ENCODE measurements at regions not wholly inside any gene's neighbourhood (a gene's known extent, or its start where the extent isn't known, plus 50 kb on each side); places are given as distances from the start of the nearest gene placed in this dataset.

DNA sequence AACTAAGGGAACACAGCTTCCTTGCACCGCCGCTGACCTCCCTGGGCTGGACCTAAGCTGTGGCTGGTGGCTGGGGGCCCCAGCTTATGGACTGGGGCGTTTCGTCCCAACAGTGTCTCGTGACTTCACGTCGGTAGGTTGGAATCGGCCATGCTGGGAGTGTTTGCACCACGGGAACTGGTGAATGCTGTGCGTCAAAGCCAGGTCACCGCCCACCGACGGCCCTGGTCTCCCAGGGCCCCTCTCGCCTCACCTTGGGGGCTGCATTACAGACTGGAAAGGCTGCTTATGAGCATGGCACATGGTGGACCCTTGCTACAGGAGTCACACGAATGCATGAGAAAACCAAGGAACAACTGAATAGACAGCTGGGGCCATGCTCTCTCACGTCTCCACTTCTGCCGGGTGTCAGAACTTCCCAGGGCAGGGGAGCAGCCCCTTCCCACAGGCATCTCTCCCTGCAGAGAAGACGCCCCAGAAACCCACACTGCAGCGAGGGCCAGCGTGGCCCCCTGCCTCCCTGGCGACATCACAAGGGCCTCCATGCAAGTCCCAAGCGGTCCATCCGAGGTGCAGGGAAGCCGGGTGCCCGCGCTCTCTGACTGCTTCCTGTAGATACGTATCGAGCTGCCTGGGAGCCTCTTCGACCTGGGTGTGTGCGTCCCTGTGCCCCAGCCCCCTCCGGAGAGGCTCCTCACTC is 81.7 kb downstream of the SIK1 start:
- Histone ChIP-seq H3K4me1 (ENCODE audit: low read length) (no peaks in the 10 kb centered on the region), H3K9me3 (ENCODE audit: insufficient read depth, low read length) (no peaks in the 10 kb centered on the region), H4K20me1 (ENCODE audit: insufficient read depth, low read length) (no peaks in the 10 kb centered on the region), H3K79me2 (ENCODE audit: low read length) (no peaks in the 10 kb centered on the region), H3K9ac (ENCODE audit: low read length) (no peak overlapping the region), H2AFZ (ENCODE audit: low read depth, low read length) (no peak overlapping the region), H3K27me3 (ENCODE audit: low read depth, low read length) (no peaks in the 10 kb centered on the region), H3K4me3 (ENCODE audit: low read length) (no peak overlapping the region), H3K36me3 (replicated peaks; ENCODE audit: low read depth, low read length) (no peaks in the 10 kb centered on the region), H3K27ac (ENCODE audit: low read length) (no peak overlapping the region), H3K4me2 (ENCODE audit: low read length) (no peak overlapping the region)
- no peak for TF ChIP-seq EZH2phosphoT487 (IDR thresholded peaks at IDR 0.05; ENCODE audit: low read depth)
- TF ChIP-seq, protein P1, sequence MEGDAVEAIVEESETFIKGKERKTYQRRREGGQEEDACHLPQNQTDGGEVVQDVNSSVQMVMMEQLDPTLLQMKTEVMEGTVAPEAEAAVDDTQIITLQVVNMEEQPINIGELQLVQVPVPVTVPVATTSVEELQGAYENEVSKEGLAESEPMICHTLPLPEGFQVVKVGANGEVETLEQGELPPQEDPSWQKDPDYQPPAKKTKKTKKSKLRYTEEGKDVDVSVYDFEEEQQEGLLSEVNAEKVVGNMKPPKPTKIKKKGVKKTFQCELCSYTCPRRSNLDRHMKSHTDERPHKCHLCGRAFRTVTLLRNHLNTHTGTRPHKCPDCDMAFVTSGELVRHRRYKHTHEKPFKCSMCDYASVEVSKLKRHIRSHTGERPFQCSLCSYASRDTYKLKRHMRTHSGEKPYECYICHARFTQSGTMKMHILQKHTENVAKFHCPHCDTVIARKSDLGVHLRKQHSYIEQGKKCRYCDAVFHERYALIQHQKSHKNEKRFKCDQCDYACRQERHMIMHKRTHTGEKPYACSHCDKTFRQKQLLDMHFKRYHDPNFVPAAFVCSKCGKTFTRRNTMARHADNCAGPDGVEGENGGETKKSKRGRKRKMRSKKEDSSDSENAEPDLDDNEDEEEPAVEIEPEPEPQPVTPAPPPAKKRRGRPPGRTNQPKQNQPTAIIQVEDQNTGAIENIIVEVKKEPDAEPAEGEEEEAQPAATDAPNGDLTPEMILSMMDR (IDR thresholded peaks at IDR 0.05; ENCODE audit: low read depth, low read length), result no peak

DNA sequence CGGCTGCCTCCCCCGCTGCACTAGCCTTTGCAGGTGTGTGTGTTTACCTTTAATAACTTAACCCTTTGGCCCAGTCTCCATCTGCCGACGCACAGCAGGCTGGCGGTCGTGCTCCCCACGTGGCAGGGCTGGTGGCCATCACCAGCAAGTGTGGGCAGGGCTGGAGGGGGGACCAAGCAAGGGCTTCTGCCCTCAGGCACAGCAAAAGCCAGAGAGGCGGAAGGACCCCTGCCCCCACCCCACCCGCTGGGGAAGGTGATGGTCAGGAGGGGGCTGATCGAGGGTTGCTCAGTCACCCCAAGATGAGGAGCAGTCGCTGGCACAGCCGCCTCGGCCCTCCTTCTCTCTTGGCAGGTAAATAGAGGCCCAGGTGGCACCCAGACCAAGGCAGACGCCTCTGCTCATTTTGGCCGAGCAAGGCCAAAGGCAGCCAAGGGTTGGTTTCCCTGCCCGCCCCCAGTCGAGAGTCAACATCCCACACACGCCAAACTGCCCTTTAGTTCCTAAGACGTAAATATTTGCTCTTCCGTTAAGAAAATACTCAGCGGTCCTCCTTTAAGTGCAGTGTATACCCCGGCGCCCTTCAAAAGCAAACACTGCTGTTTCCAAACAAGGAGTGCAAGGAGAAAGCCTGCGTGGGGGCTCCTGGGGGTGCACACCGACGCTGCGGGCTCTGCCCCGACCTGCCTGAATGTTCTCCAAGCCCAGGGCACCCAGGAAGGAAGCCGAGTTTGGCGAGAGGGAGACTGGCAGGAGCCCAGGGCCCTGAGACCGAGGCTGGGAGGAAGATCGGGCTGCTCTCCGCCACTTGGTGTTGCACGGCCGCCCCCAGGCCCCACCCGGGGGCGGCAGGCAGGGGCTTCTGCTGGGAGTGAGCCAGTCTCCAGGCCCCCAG is 82.7 kb downstream of the SIK1 start:
- Histone ChIP-seq H3K9me3 (ENCODE audit: insufficient read depth, low read length) (no peaks in the 10 kb centered on the region), H3K27ac (ENCODE audit: low read length) (no peak overlapping the region), H3K4me1 (ENCODE audit: low read length) (no peaks in the 10 kb centered on the region), H3K79me2 (ENCODE audit: low read length) (no peaks in the 10 kb centered on the region), H4K20me1 (ENCODE audit: insufficient read depth, low read length) (no peaks in the 10 kb centered on the region), H3K27me3 (ENCODE audit: low read depth, low read length) (no peaks in the 10 kb centered on the region), H2AFZ (ENCODE audit: low read depth, low read length) (no peak overlapping the region), H3K4me3 (ENCODE audit: low read length) (no peak overlapping the region), H3K9ac (ENCODE audit: low read length) (no peak overlapping the region), H3K4me2 (ENCODE audit: low read length) (no peak overlapping the region), H3K36me3 (replicated peaks; ENCODE audit: low read depth, low read length) (no peaks in the 10 kb centered on the region)
- no peak for TF ChIP-seq EZH2phosphoT487 (IDR thresholded peaks at IDR 0.05; ENCODE audit: low read depth)
- TF ChIP-seq, protein P1 (IDR thresholded peaks at IDR 0.05; ENCODE audit: low read depth, low read length), result no peak

DNA sequence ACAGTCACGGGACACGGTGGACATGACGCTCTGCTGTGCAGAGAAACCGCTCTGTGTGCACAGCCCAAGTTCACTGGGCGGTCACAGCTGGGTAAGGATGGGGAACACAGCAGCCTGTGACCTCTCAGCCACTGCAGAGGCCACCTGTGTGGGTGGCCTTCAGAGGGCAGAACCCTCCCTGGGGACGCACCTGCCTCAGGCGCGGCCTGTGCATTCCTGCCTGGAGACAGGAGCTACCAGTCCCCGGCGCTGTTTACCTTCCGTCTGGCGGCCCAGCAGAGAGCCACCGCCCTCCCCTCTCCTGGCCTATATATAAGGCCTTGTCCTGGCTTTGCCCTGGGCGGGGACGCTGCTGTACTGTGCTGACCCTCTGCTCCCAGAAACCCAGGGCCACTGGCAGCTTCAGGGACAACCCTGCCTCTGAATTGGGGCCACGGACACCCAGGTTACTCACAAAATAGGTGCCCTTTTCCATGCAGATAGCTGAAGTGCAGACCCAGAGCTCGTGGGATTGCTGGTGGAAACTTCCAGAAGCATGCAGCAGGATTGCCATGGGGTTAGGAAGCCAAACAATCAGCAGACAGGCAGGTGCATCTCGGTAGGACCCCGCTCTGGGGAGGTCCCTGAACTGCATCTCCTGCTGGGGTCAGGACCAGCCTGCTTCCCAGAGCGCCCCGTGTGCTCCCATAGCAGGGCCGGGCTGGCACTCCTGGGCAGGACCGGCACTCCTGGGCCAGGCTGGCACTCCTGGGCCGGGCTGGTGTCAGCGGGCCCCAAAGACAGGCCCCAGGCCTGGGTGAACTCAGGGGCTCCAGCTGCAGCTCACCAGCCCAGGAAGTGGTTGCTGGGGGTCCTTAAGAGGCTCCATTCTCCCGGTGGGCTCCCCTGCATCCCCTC is 83.6 kb downstream of the SIK1 start:
- H3K36me3 ChIP-seq (replicated peaks; ENCODE audit: low read depth, low read length), result no peaks in the 10 kb centered on the region
- H4K20me1 ChIP-seq (ENCODE audit: insufficient read depth, low read length), result no peaks in the 10 kb centered on the region
- no peak for TF ChIP-seq EZH2phosphoT487 (IDR thresholded peaks at IDR 0.05; ENCODE audit: low read depth)
- TF ChIP-seq, protein P1 (IDR thresholded peaks at IDR 0.05; ENCODE audit: low read depth, low read length), result no peak
- H3K4me3 ChIP-seq (ENCODE audit: low read length), result no peak overlapping the region
- no peak overlapping the region for H2AFZ ChIP-seq (ENCODE audit: low read depth, low read length)
- H3K4me1 ChIP-seq (ENCODE audit: low read length), result no peaks in the 10 kb centered on the region
- H3K27ac ChIP-seq (ENCODE audit: low read length), result no peak overlapping the region
- no peak overlapping the region for H3K9ac ChIP-seq (ENCODE audit: low read length)
- no peaks in the 10 kb centered on the region for H3K9me3 ChIP-seq (ENCODE audit: insufficient read depth, low read length)
- no peaks in the 10 kb centered on the region for H3K27me3 ChIP-seq (ENCODE audit: low read depth, low read length)
- H3K79me2 ChIP-seq (ENCODE audit: low read length), result no peaks in the 10 kb centered on the region
- no peak overlapping the region for H3K4me2 ChIP-seq (ENCODE audit: low read length)
